ENCODE measurements at regions not wholly inside any gene's neighbourhood (a gene's known extent, or its start where the extent isn't known, plus 50 kb on each side); places are given as distances from the start of the nearest gene placed in this dataset.
"Not testable (repeated sequence)": the region's sequence is repeated elsewhere in the genome, so short reads cannot be mapped to it uniquely, and the experiment has no call there.

DNA sequence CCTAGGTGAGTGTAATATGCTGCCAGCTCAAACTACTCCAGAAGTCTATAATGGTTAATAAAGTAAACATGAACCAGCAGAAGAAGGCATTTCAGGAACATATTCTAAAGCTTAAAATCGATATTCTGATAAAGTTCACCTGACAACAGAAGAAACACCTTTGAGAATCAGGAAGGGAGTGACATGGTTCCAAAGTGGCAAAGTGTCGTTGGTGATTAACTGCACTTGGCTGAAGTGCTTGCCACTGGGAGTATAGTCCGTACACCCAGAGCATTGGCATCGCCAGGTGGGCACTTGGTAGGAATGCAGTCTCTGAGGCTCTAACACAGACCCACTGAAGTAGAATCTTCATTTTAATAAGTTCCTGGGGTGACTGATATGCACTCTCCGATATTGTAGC is 76.0 kb upstream of the H2AZ1 start:
- DNase-seq (ENCODE audit: low spot score): no peak

DNA sequence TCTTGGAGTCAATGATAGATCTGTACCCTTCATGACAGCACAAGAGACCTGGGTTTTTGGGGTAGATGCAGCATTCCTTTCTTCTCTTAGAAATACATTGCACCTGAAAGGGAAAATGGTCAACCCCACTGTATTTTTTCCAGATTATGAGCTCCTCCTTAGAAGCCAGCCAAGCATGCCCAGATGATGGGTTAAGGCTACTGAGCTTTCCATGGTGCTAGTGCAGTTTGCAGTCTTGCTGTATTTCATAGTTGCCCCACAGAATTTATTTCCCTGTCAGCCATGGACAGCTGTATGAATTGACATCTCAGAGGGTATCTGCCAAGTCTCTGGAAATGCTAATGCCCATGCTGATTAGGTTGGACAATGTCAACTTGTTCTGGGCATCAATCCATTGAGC is 73.7 kb upstream of the H2AZ1 start:
- DNase-seq (ENCODE audit: low spot score): no peak

DNA sequence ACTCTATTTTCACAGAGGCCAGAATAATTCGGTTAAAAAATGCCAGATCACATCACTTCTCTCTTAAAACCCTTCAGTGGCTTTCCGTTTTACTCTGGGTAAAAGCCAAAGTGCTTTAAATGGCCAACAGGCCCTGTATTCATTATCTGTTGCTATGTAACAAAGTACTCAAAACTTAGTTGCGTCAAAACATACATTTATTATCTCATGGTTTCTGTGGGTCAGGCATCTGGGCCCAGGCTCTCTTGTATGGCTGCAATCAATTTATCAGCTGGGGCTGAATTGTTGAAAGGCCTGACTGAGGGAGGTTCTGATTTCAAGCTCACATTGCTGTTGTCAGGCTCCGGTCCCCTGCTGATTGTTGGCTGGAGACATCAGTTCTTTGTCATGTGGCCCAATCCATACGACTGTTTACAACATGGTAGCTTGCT is 72.7 kb upstream of the H2AZ1 start:
- no peak for DNase-seq (ENCODE audit: low spot score)

DNA sequence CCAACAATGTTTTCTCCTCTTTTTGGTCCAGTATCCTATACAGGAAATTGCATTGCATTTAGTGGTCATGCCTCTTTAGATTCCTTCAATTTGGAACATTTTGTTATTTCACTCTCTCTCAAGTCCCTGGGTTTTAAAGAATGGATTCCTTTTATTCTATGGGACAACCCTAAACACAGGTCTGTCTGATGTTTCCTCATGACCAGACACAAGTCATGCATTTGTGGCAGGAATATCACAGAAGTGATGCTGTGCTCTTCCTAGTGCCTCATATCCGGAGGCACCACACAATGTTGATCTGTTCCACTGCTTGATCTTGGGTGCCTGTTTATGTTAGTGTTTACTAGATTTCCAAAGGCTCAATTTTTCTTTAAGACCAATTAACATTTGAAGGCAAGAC is 69.7 kb upstream of the H2AZ1 start:
- no peak for DNase-seq (ENCODE audit: low spot score)

DNA sequence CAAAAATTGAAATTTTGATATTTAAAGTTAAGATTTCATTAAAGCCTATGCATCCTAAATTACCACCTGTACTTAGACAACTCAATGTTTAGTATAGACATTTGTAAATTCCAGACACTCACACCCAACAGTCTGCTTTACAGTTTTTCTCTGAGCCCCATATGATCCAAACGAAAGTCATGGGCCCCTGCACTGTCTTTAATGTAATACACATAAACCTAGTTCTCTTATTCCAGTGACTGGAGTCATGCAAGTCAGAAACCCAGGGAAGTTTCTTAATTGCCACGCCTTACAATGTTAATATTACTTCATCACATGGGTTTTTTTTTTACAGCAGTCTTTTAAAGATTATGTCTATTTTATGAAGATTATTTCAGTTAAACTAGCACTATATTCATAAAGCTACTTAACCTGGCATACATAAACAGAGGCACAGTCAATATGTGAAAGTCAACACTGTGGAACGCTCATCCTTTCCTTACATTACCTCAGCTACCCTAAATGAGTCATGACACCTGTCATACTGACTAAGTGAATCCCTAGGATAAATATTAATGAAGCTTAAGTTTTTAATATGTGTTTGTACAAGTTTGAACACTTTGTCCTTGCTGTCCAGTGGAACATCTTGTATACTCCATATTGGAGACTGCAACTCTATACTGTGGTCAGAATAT is 67.7 kb upstream of the H2AZ1 start:
- no peak for DNase-seq (ENCODE audit: low spot score)

DNA sequence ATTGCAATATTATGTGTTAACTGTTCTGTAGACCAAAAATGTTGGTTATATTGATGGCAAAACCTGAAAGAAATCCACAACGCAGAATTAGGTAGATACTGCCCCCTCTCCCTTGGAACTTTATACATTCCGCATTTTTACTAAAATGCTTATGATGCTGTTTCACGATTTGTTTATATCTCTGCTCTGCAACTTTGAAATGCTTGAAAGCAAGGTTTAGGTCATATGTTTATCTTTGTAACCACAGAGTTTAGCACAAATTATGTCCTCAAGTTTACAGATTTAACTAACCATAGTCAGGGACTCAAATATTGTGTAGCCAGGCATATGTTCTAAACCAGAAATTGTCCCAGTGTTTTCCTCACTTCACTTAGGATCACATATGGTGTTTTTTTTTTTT is 66.1 kb upstream of the H2AZ1 start:
- no peak for DNase-seq (ENCODE audit: low spot score)

DNA sequence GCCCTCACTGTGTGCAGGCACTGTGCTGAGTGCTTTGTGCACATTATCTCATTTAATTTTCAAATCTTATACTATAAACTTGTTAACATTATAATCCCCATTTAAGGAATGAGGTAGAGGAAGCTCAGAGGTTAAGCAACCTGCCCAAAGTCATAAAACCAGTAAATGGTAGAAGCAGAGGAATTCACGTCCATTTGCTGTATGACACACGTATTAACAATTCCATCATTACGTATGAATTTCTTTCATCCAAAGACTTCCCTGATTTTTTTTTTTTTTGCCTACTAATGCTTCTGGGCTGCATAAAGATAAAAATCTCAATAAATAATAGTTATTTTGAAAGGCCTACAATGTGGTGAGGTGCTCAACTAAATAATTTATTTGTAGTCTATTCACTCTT is 64.5 kb upstream of the H2AZ1 start:
- no peak for DNase-seq (ENCODE audit: low spot score)

DNA sequence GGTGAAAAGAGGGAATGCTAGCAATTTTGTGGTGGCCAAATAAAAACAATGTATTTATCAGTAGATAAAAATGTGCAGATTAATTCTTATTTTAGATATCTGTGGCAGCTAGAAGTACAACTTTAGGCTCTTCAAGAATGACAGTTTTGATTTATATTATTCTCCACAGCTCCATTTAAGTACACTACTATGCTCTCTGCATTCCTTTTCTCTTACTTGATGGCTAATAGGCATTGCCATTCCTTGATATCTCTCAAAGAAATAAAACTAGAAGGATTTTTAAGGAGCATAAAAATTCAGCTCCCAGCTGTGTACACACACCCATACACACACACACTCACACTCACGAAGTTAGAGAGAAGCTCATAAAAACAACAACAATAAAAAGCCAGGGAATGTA is 59.4 kb upstream of the H2AZ1 start:
- DNase-seq (ENCODE audit: low spot score): no peak

DNA sequence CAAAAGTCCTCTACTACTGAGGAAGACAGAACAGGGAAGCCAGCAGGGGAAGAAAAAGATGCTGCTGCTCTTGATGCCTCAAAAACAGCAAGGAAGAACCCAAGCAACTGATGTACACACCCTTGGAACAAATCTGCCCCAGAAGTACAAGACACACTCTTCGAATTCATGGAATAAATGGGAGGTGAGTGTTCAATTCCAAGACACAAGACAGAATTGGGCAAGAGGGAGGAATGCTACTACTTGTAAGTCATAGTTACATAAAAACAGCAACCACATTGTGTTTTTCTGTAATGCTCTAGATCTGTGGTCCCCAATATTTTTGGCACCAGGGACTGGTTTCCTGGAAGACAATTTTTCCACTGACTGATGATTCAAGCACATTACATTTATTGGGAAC is 58.0 kb upstream of the H2AZ1 start:
- DNase-seq (ENCODE audit: low spot score): peak; percentile 69

DNA sequence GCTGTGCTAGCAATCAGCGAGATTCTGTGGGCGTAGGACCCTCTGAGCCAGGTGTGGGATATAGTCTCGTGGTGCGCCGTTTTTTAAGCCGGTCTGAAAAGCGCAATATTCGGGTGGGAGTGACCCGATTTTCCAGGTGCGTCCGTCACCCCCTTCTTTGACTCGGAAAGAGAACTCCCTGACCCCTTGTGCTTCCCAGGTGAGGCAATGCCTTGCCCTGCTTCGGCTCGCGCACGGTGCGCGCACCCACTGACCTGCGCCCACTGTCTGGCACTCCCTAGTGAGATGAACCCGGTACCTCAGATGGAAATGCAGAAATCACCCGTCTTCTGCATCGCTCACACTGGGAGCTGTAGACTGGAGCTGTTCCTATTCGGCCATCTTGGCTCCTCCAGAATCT is 56.1 kb upstream of the H2AZ1 start:
- not testable (repeated sequence) for DNase-seq (ENCODE audit: low spot score)
